ENCODE measurements at regions not wholly inside any gene's neighbourhood (a gene's known extent, or its start where the extent isn't known, plus 50 kb on each side); places are given as distances from the start of the nearest gene placed in this dataset.

GRCh38 chr1:78440381-78440793 lies 50.4 kb upstream of the PTGFR start:
- H3K4me3 ChIP-seq (ENCODE audit: insufficient read depth, low read length, poor library complexity, severe bottlenecking): no peak overlapping the region
- no peaks in the 10 kb centered on the region for H4K20me1 ChIP-seq (ENCODE audit: low read depth, low read length)
- H3K9me2 ChIP-seq (replicated peaks; ENCODE audit: insufficient read depth, low read length): no peaks in the 10 kb centered on the region
- no peak overlapping the region for H2AFZ ChIP-seq (ENCODE audit: low read depth, low read length, severe bottlenecking)
- H3K27me3 ChIP-seq (ENCODE audit: low read length): no peaks in the 10 kb centered on the region
- no peak overlapping the region for H3K27ac ChIP-seq (ENCODE audit: low read depth, low read length)
- H3K9ac ChIP-seq (ENCODE audit: low read length): no peak overlapping the region
- H3F3A ChIP-seq (ENCODE audit: insufficient read depth): no peaks in the 10 kb centered on the region
- H3K79me2 ChIP-seq (ENCODE audit: insufficient read depth, low read length): no peaks in the 10 kb centered on the region
- H3K9me3 ChIP-seq (ENCODE audit: insufficient read depth, low read length): no peaks in the 10 kb centered on the region
- H3K36me3 ChIP-seq (ENCODE audit: low read length): no peaks in the 10 kb centered on the region
- TF ChIP-seq CTCF (IDR thresholded peaks at IDR 0.05; ENCODE audit: insufficient read depth, low read length, poor library complexity, severe bottlenecking): no peak
- no peak for TF ChIP-seq EZH2phosphoT487 (conservative IDR thresholded peaks at IDR 0.05; ENCODE audit: low read length)
- H3K4me2 ChIP-seq (ENCODE audit: low read depth, low read length, poor library complexity, severe bottlenecking): no peak overlapping the region
